ENCODE measurements at regions not wholly inside any gene's neighbourhood (a gene's known extent, or its start where the extent isn't known, plus 50 kb on each side); places are given as distances from the start of the nearest gene placed in this dataset.

DNA sequence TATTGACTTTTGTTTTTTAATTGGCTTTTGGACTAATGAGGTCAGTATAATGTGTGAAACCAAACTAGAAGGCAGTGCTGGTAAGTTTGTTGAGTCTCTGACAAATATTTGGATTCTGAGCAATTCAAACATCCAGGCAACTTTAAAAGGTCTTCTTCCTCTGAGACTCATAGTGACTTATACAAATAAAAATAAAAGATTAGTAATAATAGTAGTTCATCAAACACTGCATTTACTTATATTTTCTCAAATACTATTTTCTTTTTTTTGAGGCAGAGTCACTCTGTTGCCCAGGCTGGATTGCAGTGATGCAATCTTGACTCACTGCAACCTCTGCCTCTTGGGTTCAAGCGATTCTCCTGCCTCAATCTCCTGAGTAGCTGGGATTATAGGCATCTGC is 337.9 kb downstream of the DAD1 start:
- in situ Hi-C loops (cut with HindIII; ENCODE audit: low pct_unique_long_range_greater_than_20kb, low sequenced_read_pairs): no loop called here
- no peak overlapping the region for H3K27ac ChIP-seq (ENCODE audit: low read length)

DNA sequence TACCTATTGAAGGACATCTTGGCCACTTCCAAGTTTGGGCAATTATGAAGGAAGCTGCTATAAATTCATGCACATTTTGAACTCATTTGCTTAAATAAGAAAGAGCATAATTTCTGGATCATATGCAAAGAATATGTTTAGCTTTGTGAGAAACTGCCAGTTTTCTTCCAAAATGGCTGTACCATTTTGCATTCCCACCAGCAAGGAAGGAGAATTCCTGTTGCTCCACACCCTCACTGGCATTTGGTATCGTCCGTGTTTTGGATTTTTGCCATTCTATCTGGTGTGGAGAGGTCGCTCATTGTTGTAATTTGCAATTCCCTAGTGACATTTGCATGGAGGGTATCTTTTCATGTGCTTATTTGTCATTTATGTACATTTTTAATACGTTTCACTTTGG is 339.3 kb downstream of the DAD1 start:
- POLR2A ChIA-PET: no interaction called here
- Histone ChIP-seq H3K4me3 (ENCODE audit: low read depth in 2 of 2, low read length in 2 of 2) (no peak overlapping the region), H3K27ac (ENCODE audit: low read length) (no peak overlapping the region), H3K36me3 (ENCODE audit: control insufficient read depth, insufficient read depth, low read length) (no peaks in the 10 kb centered on the region), H3K27me3 (ENCODE audit: control insufficient read depth, insufficient read depth, low read length) (no peaks in the 10 kb centered on the region), H3K9me3 (ENCODE audit: control insufficient read depth, insufficient read depth, low read depth, low read length) (no peaks in the 10 kb centered on the region), H3K4me1 (ENCODE audit: control insufficient read depth, insufficient read depth, low read length) (no peaks in the 10 kb centered on the region)
- in situ Hi-C loops (cut with HindIII; ENCODE audit: low pct_unique_long_range_greater_than_20kb, low sequenced_read_pairs) (no loop called here), intact Hi-C loops (cut with micrococcal nuclease; ENCODE audit: unreplicated experiment) (no loop called here)
- TF ChIP-seq SIN3A (IDR thresholded peaks at IDR 0.05; ENCODE audit: borderline replicate concordance, insufficient read depth, low read depth, low read length) (no peak), TCF7L2 (IDR thresholded peaks at IDR 0.05; ENCODE audit: low read depth, low read length) (no peak)
- CTCF ChIA-PET: no interaction called here
- DNase-seq (ENCODE audit: low read depth, low spot score) (no peak), ATAC-seq (no peak)
- BruUV-seq (replicated peaks): no TSS peak

More for the DNA sequence above, 337.9 kb downstream of the DAD1 start:
- no peaks in the 10 kb centered on the region for H3K27me3 ChIP-seq (ENCODE audit: control insufficient read depth, insufficient read depth, low read length)
- no peak overlapping the region for H3K4me3 ChIP-seq (ENCODE audit: low read depth in 2 of 2, low read length in 2 of 2)
- no TSS peak for BruUV-seq (replicated peaks)
- DNase-seq (ENCODE audit: low read depth, low spot score) (no peak), ATAC-seq (no peak)
- no peaks in the 10 kb centered on the region for H3K36me3 ChIP-seq (ENCODE audit: control insufficient read depth, insufficient read depth, low read length)
- ChIA-PET CTCF (no interaction called here), POLR2A (no interaction called here)
- no peaks in the 10 kb centered on the region for H3K9me3 ChIP-seq (ENCODE audit: control insufficient read depth, insufficient read depth, low read depth, low read length)
- H3K4me1 ChIP-seq (ENCODE audit: control insufficient read depth, insufficient read depth, low read length): no peaks in the 10 kb centered on the region
- TF ChIP-seq SIN3A (IDR thresholded peaks at IDR 0.05; ENCODE audit: borderline replicate concordance, insufficient read depth, low read depth, low read length) (no peak), POLR2AphosphoS5 (IDR thresholded peaks at IDR 0.05; ENCODE audit: low read depth, low read length) (no peak), TCF7L2 (IDR thresholded peaks at IDR 0.05; ENCODE audit: low read depth, low read length) (no peak)
- TF ChIP-seq, protein P1, sequence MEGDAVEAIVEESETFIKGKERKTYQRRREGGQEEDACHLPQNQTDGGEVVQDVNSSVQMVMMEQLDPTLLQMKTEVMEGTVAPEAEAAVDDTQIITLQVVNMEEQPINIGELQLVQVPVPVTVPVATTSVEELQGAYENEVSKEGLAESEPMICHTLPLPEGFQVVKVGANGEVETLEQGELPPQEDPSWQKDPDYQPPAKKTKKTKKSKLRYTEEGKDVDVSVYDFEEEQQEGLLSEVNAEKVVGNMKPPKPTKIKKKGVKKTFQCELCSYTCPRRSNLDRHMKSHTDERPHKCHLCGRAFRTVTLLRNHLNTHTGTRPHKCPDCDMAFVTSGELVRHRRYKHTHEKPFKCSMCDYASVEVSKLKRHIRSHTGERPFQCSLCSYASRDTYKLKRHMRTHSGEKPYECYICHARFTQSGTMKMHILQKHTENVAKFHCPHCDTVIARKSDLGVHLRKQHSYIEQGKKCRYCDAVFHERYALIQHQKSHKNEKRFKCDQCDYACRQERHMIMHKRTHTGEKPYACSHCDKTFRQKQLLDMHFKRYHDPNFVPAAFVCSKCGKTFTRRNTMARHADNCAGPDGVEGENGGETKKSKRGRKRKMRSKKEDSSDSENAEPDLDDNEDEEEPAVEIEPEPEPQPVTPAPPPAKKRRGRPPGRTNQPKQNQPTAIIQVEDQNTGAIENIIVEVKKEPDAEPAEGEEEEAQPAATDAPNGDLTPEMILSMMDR (IDR thresholded peaks at IDR 0.05): no peak
- TF ChIP-seq, protein P2, sequence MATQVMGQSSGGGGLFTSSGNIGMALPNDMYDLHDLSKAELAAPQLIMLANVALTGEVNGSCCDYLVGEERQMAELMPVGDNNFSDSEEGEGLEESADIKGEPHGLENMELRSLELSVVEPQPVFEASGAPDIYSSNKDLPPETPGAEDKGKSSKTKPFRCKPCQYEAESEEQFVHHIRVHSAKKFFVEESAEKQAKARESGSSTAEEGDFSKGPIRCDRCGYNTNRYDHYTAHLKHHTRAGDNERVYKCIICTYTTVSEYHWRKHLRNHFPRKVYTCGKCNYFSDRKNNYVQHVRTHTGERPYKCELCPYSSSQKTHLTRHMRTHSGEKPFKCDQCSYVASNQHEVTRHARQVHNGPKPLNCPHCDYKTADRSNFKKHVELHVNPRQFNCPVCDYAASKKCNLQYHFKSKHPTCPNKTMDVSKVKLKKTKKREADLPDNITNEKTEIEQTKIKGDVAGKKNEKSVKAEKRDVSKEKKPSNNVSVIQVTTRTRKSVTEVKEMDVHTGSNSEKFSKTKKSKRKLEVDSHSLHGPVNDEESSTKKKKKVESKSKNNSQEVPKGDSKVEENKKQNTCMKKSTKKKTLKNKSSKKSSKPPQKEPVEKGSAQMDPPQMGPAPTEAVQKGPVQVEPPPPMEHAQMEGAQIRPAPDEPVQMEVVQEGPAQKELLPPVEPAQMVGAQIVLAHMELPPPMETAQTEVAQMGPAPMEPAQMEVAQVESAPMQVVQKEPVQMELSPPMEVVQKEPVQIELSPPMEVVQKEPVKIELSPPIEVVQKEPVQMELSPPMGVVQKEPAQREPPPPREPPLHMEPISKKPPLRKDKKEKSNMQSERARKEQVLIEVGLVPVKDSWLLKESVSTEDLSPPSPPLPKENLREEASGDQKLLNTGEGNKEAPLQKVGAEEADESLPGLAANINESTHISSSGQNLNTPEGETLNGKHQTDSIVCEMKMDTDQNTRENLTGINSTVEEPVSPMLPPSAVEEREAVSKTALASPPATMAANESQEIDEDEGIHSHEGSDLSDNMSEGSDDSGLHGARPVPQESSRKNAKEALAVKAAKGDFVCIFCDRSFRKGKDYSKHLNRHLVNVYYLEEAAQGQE (IDR thresholded peaks at IDR 0.05; ENCODE audit: insufficient read depth in 1 of 2, low read depth in 2 of 2, low read length in 1 of 2): no peak
- intact Hi-C loops (cut with micrococcal nuclease; ENCODE audit: unreplicated experiment): no loop called here

DNA sequence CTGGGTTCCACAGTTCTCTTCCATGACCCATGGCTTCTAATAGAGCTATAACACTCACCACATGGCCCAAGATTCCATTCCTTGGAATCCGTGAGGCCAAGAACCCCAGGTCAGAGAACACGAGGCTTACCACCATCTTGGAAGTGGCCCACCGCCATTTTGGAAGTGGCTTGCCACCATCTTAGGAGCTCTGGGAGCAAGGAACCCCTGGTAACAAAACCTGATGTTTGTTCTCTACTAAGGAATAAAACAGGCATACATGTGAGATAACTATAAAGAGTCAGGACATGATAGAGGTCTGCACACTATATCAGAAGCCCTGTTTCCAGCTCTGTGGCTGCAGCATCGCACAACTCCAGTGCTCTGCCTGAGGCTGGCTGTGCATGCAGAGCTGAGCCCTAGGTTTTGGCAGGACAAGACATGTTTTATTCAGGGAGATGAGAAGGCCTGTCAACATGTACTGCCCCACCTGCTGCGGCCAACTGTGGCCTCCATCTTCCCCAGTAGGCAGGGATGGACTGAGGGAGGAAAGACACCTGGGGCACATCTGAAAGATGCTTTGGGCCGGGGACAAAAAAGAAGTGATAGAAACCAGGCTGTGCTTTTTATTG is 344.9 kb downstream of the DAD1 start:
- H3K27ac ChIP-seq (ENCODE audit: low read length): no peak overlapping the region
- in situ Hi-C loops (cut with HindIII; ENCODE audit: low pct_unique_long_range_greater_than_20kb, low sequenced_read_pairs): no loop called here
- TF ChIP-seq TCF7L2 (IDR thresholded peaks at IDR 0.05; ENCODE audit: low read depth, low read length): no peak
- TF ChIP-seq, protein P1 (IDR thresholded peaks at IDR 0.05): no peak
- TF ChIP-seq, protein P2 (IDR thresholded peaks at IDR 0.05; ENCODE audit: insufficient read depth in 1 of 2, low read depth in 2 of 2, low read length in 1 of 2): no peak
- no peak for TF ChIP-seq SIN3A (IDR thresholded peaks at IDR 0.05; ENCODE audit: borderline replicate concordance, insufficient read depth, low read depth, low read length)
- no peak for TF ChIP-seq POLR2AphosphoS5 (IDR thresholded peaks at IDR 0.05; ENCODE audit: low read depth, low read length)
- ChIA-PET POLR2A (no interaction called here), CTCF (no interaction called here)
- no peaks in the 10 kb centered on the region for H3K9me3 ChIP-seq (ENCODE audit: control insufficient read depth, insufficient read depth, low read depth, low read length)
- ATAC-seq (no peak), DNase-seq (ENCODE audit: low read depth, low spot score) (no peak)
- no peak overlapping the region for H3K4me3 ChIP-seq (ENCODE audit: low read depth in 2 of 2, low read length in 2 of 2)
- no peaks in the 10 kb centered on the region for H3K36me3 ChIP-seq (ENCODE audit: control insufficient read depth, insufficient read depth, low read length)
- intact Hi-C loops (cut with micrococcal nuclease; ENCODE audit: unreplicated experiment): no loop called here
- no peaks in the 10 kb centered on the region for H3K27me3 ChIP-seq (ENCODE audit: control insufficient read depth, insufficient read depth, low read length)
- no TSS peak for BruUV-seq (replicated peaks)
- no peaks in the 10 kb centered on the region for H3K4me1 ChIP-seq (ENCODE audit: control insufficient read depth, insufficient read depth, low read length)
